ENCODE measurements at regions not wholly inside any gene's neighbourhood (a gene's known extent, or its start where the extent isn't known, plus 50 kb on each side); places are given as distances from the start of the nearest gene placed in this dataset.
"Not testable (repeated sequence)": the region's sequence is repeated elsewhere in the genome, so short reads cannot be mapped to it uniquely, and the experiment has no call there.

GRCh38 chr4:180240670-180241069 is 2002.5 kb upstream of the TENM3 start:
- DNase-seq (ENCODE audit: low spot score) = no peak

GRCh38 chr4:180253419-180253818 is 1989.8 kb upstream of the TENM3 start:
- no peak for DNase-seq (ENCODE audit: low spot score)

GRCh38 chr4:180261346-180261745 is 1981.9 kb upstream of the TENM3 start:
- no peak for DNase-seq (ENCODE audit: low spot score)

- no peak for DNase-seq (ENCODE audit: low spot score)
Observed at GRCh38 chr4:180280076-180280475, 1963.1 kb upstream of the TENM3 start.

GRCh38 chr4:180280726-180281297 is 1962.4 kb upstream of the TENM3 start:
- DNase-seq (ENCODE audit: low spot score) = no peak

GRCh38 chr4:180281724-180282123 is 1961.5 kb upstream of the TENM3 start:
- no peak for DNase-seq (ENCODE audit: low spot score)

- no peak for DNase-seq (ENCODE audit: low spot score)
Observed at GRCh38 chr4:180284267-180284666, 1958.9 kb upstream of the TENM3 start.

- DNase-seq (ENCODE audit: low spot score) = no peak
Observed at GRCh38 chr4:180285796-180286195, 1957.4 kb upstream of the TENM3 start.

GRCh38 chr4:180292339-180292738 is 1950.9 kb upstream of the TENM3 start:
- no peak for DNase-seq (ENCODE audit: low spot score)

- DNase-seq (ENCODE audit: low spot score) = no peak
Observed at GRCh38 chr4:180296036-180296599, 1947.1 kb upstream of the TENM3 start.

- DNase-seq (ENCODE audit: low spot score) = no peak
Observed at GRCh38 chr4:180304321-180304720, 1938.9 kb upstream of the TENM3 start.

- no peak for DNase-seq (ENCODE audit: low spot score)
Observed at GRCh38 chr4:180310616-180311015, 1932.6 kb upstream of the TENM3 start.

GRCh38 chr4:180314972-180315371 is 1928.2 kb upstream of the TENM3 start:
- no peak for DNase-seq (ENCODE audit: low spot score)

GRCh38 chr4:180330521-180330920 is 1912.7 kb upstream of the TENM3 start:
- no peak for DNase-seq (ENCODE audit: low spot score)

- no peak for DNase-seq (ENCODE audit: low spot score)
Observed at GRCh38 chr4:180333162-180333561, 1910.0 kb upstream of the TENM3 start.

GRCh38 chr4:180335566-180335965 is 1907.6 kb upstream of the TENM3 start:
- no peak for DNase-seq (ENCODE audit: low spot score)

- DNase-seq (ENCODE audit: low spot score) = no peak
Observed at GRCh38 chr4:180336494-180337090, 1906.6 kb upstream of the TENM3 start.

- DNase-seq (ENCODE audit: low spot score) = no peak
Observed at GRCh38 chr4:180341926-180342325, 1901.3 kb upstream of the TENM3 start.

GRCh38 chr4:180350901-180351300 is 1892.3 kb upstream of the TENM3 start:
- DNase-seq (ENCODE audit: low spot score) = no peak

- DNase-seq (ENCODE audit: low spot score) = no peak
Observed at GRCh38 chr4:180356766-180357165, 1886.4 kb upstream of the TENM3 start.

GRCh38 chr4:180360113-180360512 is 1883.1 kb upstream of the TENM3 start:
- DNase-seq (ENCODE audit: low spot score) = not testable (repeated sequence)

GRCh38 chr4:180363815-180364214 is 1879.4 kb upstream of the TENM3 start:
- DNase-seq (ENCODE audit: low spot score) = no peak

GRCh38 chr4:180372691-180373090 is 1870.5 kb upstream of the TENM3 start:
- no peak for DNase-seq (ENCODE audit: low spot score)

GRCh38 chr4:180377741-180378140 is 1865.5 kb upstream of the TENM3 start:
- no peak for DNase-seq (ENCODE audit: low spot score)
